ENCODE measurements at regions not wholly inside any gene's neighbourhood (a gene's known extent, or its start where the extent isn't known, plus 50 kb on each side); places are given as distances from the start of the nearest gene placed in this dataset.

DNA sequence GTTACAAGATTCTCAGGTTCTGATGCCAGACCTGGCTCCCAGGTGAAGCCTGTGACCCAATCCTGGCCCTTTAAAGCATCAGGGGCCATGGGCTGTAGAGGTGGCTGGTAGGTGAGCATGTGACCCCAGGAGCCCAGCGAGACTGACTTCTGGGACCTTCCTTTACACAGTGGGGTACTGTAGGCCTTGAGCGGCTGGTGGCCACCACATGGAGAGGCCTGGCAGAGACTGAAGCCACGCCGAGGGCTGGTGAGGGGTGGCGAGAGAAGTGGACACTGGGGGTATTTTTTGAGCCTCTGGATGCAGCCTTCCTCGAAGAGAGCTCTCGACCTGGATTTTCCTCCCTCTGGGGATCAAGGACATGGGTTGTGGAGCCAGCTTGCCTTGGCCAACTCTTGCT is 71.2 kb upstream of the ITGA11 start:
- no peak overlapping the region for H3K27ac Mint-ChIP-seq
- H3K4me1 Mint-ChIP-seq (ENCODE audit: low read depth): peaks cover 6% of the 10 kb centered on the region
- peaks cover 3% of the 10 kb centered on the region for H3K27me3 Mint-ChIP-seq (ENCODE audit: low read depth)
- DNase-seq: no peak
- CTCF ChIA-PET: interaction anchor here (0.6 to 2.3 kb wide), 2 partner anchors 47 to 56 kb away, joined by 3 to 7 read pairs; no protein-coding TSS in a partner anchor
- H3K4me3 Mint-ChIP-seq: no peak overlapping the region
- no peaks in the 10 kb centered on the region for H3K9me3 Mint-ChIP-seq
- no peaks in the 10 kb centered on the region for H3K36me3 Mint-ChIP-seq (ENCODE audit: low read depth)
- intact Hi-C loops (cut with micrococcal nuclease): no loop called here

DNA sequence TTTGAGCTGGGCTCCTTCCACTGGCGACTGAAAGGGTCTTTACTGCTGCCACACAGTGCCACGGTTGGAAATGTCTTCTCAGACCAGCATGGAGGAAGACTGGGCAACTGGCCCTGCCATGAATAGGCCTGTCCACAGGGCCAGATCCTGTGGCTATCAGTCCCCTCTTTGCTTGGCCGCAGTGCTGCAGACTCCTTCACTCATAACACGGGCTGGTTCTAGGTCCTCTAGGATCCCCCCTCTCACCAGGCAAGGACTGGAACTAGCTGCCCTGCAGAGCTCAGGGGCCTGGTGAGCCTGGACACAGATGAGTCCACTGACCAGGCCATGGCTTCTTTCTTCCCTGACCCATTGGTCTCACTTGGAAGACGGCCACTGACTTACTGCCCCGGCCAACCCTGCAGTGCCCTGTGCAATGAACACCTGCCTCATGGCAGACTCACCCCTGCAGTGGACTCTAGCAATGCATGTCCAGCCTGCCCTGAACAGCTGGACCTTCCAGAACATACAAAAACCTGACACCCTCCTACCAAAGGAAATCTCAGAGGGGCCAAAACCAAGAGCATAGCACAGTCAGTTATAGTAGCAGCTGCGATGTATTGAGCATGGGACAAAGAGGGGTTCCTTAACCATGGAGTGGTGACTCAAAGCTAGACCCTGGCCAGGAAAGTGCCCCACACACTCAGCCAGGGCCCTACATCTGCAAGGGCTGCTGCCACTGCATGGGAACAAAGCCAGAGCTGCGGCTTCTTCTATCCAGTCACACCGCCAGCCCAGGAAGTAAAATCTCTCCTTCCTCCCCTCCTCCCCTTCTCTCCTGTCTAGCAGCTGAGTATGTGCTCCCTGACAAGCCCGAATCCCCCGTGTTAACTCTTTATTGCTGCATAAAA is 72.1 kb upstream of the ITGA11 start:
- no peaks in the 10 kb centered on the region for H3K36me3 Mint-ChIP-seq (ENCODE audit: low read depth)
- H3K4me1 Mint-ChIP-seq (ENCODE audit: low read depth): peaks cover 6% of the 10 kb centered on the region
- CTCF ChIA-PET: interaction anchor here (0.6 to 2.3 kb wide), 4 partner anchors 19 to 198 kb away, joined by 3 to 7 read pairs (median 4); no protein-coding TSS in a partner anchor
- H3K4me3 Mint-ChIP-seq: peak overlapping the region; percentile 38
- no peaks in the 10 kb centered on the region for H3K9me3 Mint-ChIP-seq
- no peak overlapping the region for H3K27ac Mint-ChIP-seq
- DNase-seq: no peak
- peaks cover 3% of the 10 kb centered on the region for H3K27me3 Mint-ChIP-seq (ENCODE audit: low read depth)
- intact Hi-C loops (cut with micrococcal nuclease): no loop called here

DNA sequence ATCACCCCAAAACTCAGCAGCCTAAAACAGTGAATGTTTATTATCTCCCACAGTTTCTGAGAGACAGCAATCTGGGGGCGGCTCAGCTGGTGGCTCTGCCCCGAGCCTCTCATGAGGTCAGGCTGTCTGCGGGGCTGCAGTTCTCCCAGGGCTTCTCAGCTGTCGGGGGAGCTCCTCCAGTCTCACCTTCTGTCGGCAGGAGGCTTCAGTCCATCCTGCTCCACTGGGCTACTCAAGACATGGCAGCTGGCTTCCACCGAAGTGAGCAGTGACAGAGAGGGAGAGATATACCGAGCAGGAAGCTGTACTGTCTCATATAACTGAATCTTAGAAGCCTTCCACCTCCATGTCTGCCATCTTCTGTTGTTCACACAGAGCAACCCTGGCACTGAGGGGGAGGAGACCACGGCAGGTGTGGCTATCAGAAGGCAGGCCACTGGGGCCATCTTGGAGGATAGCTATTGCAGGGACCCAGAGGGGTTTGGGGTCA is 72.8 kb upstream of the ITGA11 start:
- DNase-seq: no peak

DNA sequence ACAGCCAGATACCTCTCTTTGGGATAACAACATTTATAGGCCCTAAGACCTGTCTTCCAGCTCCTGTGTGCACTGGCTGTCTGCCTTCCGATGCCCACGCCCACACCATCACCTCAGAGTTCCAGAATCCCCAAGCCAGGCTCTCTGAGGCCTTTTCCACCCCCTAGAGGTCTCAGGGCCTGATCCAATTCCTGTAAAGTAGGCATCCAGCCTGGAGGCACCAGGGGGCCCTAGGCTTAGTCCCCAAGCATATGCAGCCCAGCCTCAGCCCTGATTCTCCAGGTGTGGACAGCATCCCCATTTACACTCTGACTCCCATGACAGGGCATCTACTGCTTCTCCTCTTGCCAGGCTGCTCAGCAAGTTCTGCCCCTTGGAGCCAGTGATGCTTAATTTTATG is 72.7 kb upstream of the CORO2B start:
- no peaks in the 10 kb centered on the region for H3K36me3 Mint-ChIP-seq (ENCODE audit: low read depth)
- peaks cover 6% of the 10 kb centered on the region for H3K27me3 Mint-ChIP-seq (ENCODE audit: low read depth)
- CTCF ChIA-PET: no interaction called here
- intact Hi-C loops (cut with micrococcal nuclease): no loop called here
- no peak overlapping the region for H3K4me3 Mint-ChIP-seq
- no peaks in the 10 kb centered on the region for H3K9me3 Mint-ChIP-seq
- no peak overlapping the region for H3K27ac Mint-ChIP-seq
- no peak for DNase-seq
- peaks cover 6% of the 10 kb centered on the region for H3K4me1 Mint-ChIP-seq (ENCODE audit: low read depth)

More for the DNA sequence above, 72.8 kb upstream of the ITGA11 start:
- no peaks in the 10 kb centered on the region for H3K9me3 Mint-ChIP-seq
- H3K4me3 Mint-ChIP-seq: peak overlapping the region; percentile 38
- H3K4me1 Mint-ChIP-seq (ENCODE audit: low read depth): peaks cover 6% of the 10 kb centered on the region
- H3K27ac Mint-ChIP-seq: no peak overlapping the region
- CTCF ChIA-PET: interaction anchor here (0.9 to 2.3 kb wide), 3 partner anchors 18 to 198 kb away, joined by 3 to 7 read pairs (median 5); no protein-coding TSS in a partner anchor
- H3K27me3 Mint-ChIP-seq (ENCODE audit: low read depth): peaks cover 3% of the 10 kb centered on the region
- intact Hi-C loops (cut with micrococcal nuclease): no loop called here
- H3K36me3 Mint-ChIP-seq (ENCODE audit: low read depth): no peaks in the 10 kb centered on the region

DNA sequence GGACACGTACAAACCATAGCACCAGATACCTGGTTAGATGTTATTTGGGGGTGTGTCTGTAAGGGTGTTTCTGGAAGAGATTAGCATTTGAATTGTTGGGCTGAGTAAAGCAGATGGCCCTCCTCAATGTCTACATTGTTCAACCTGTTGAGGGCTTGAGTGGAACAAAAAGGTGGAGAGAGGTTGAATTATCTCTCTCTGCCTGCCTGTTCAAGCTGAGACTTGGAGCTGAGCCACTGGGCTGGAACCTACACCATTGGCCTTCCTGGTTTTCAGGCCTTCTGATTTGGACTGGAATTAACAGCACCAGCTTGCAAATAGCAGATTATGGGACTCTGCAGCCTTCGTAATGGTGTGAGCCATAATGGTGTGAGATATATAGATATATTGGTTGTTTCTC is 71.3 kb upstream of the CORO2B start:
- H3K36me3 Mint-ChIP-seq (ENCODE audit: low read depth): no peaks in the 10 kb centered on the region
- no peak overlapping the region for H3K4me3 Mint-ChIP-seq
- H3K4me1 Mint-ChIP-seq (ENCODE audit: low read depth): peaks cover 6% of the 10 kb centered on the region
- no peaks in the 10 kb centered on the region for H3K9me3 Mint-ChIP-seq
- CTCF ChIA-PET: no interaction called here
- intact Hi-C loops (cut with micrococcal nuclease): no loop called here
- H3K27ac Mint-ChIP-seq: no peak overlapping the region
- peaks cover 13% of the 10 kb centered on the region for H3K27me3 Mint-ChIP-seq (ENCODE audit: low read depth)
- DNase-seq: no peak

DNA sequence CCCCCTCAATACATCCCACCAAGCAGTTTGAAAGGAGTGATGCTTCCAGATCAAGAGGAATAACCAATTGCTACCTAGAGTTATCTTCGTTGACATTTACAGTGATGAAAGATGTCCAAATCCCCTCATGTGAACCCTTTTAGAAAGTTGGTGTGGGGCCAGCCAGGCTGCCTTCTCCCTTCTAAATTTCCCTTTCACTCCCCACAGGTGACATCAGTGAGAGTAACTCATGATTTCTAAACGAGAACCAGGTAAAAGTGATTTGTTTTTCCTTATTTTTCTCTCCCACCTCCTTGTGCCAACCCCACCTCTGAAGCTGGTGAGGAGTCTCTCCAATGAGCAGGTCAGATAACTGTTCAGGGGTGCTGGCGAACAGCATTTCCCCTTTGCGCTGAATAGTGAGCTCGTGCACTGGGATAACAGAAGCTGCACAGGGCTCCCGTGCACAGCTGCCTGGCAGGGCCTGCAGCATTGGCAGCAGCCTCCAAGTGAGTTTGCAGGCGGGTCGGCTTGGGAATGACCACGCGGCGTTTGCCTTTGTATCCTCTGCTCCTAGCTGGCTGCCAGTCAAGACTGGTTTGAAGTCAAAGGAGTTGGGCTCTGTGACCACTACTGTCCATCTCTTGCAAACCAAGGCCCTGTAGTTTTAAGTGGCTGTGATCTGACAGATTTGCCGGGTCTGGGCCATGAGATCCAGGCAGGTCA is 70.2 kb upstream of the CORO2B start:
- no peaks in the 10 kb centered on the region for H3K36me3 Mint-ChIP-seq (ENCODE audit: low read depth)
- H3K4me3 Mint-ChIP-seq: no peak overlapping the region
- no peak for DNase-seq
- intact Hi-C loops (cut with micrococcal nuclease): no loop called here
- peaks cover 15% of the 10 kb centered on the region for H3K27me3 Mint-ChIP-seq (ENCODE audit: low read depth)
- CTCF ChIA-PET: no interaction called here
- no peak overlapping the region for H3K27ac Mint-ChIP-seq
- H3K9me3 Mint-ChIP-seq: peaks cover 5% of the 10 kb centered on the region
- H3K4me1 Mint-ChIP-seq (ENCODE audit: low read depth): peaks cover 6% of the 10 kb centered on the region

DNA sequence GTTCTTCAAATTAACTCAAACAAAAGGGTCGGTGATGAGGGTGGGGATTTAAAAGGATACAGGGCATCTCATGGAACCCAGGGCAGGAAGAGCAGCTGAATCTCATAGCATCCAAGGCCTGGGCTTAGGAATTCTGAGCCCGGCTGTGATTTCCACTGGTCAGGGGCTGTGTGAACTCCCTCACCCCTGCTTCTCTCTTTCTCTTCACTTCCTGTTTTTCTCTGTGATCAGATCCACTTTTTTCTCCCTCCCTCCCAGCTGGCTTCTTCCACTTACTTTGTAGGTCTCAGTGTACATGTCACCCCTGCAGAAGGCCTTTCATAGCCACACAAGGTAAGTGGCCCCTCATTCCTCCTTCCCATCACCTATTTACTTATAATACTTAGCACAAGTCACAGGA is 68.2 kb upstream of the CORO2B start:
- intact Hi-C loops (cut with micrococcal nuclease): no loop called here
- CTCF ChIA-PET: interaction anchor here (0.7 kb wide), 1 partner anchor 152 kb away, joined by 4 read pairs; no protein-coding TSS in a partner anchor

DNA sequence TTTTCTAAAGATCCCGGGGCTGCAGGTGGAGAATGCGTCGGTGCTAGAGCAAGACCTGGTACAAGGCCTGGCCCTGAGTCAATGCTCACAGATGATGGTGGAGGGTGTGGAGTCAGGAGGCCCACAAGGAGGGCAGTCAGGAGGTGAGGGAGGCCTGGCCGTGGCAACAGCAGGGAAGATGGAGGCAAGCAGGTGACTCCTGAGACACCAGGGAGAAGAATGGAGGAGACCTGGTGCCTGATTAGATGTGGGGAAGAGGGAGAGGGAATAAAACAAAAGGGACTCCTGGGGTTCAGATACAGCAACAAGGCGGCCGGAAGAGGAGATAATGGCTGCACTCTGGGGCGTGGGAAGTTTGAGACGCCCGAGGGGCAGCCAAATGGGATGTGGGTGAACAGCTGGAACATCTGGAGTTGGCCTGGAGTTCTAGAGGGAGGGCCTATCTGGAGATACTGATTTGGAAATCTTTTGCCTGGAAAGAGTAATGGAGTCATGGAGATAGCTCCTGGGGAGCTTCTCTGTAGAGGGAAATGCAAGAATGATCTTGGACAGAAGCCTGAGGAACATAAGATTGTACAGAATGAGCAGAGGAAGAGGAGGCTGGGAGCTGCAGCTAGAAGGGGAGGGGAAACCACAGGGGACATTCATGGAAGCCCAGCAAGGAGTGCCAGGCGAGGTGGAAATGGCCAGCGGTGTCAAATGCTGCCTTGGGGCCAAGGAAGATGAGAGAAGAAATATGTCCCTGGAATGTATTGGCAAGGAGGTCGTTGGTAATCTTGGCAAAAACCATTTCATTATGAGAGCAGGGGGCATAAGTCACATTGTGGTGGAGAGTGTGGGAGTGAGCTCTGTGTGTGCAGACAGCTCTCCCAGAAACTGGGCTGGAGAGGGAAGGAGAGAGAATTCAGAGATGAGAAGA is 67.5 kb upstream of the CORO2B start:
- H3K27ac Mint-ChIP-seq: no peak overlapping the region
- H3K36me3 Mint-ChIP-seq (ENCODE audit: low read depth): no peaks in the 10 kb centered on the region
- no peaks in the 10 kb centered on the region for H3K4me1 Mint-ChIP-seq (ENCODE audit: low read depth)
- peaks cover 11% of the 10 kb centered on the region for H3K27me3 Mint-ChIP-seq (ENCODE audit: low read depth)
- H3K9me3 Mint-ChIP-seq: peaks cover 6% of the 10 kb centered on the region
- CTCF ChIA-PET: no interaction called here
- no peak for DNase-seq
- no peak overlapping the region for H3K4me3 Mint-ChIP-seq
- intact Hi-C loops (cut with micrococcal nuclease): no loop called here

More for the DNA sequence above, 68.2 kb upstream of the CORO2B start:
- H3K9me3 Mint-ChIP-seq: peaks cover 6% of the 10 kb centered on the region
- no peak for DNase-seq
- no peak overlapping the region for H3K27ac Mint-ChIP-seq
- peaks cover 11% of the 10 kb centered on the region for H3K27me3 Mint-ChIP-seq (ENCODE audit: low read depth)
- no peak overlapping the region for H3K4me3 Mint-ChIP-seq
- H3K4me1 Mint-ChIP-seq (ENCODE audit: low read depth): no peaks in the 10 kb centered on the region
- H3K36me3 Mint-ChIP-seq (ENCODE audit: low read depth): no peaks in the 10 kb centered on the region

DNA sequence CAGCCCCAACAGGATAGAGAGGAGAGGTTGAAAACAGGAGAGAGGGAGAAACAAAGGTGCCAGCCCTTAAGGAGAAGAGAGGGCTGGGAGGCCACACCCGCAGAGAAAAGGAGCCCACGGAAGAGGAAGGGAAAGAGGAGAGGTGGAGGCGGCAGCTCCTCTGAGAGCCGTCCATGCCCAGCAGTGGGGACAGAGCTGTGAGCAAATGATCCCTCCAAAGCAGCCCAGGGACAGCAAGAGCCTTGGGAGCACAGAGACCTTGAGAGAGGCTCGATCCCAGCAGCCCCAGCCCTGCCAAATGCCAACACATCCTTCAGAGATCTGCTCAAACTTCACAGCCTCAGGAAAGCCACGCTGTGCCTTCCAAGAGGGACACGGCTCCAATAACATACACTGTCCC is 66.7 kb upstream of the CORO2B start:
- no peaks in the 10 kb centered on the region for H3K4me1 Mint-ChIP-seq (ENCODE audit: low read depth)
- peaks cover 11% of the 10 kb centered on the region for H3K27me3 Mint-ChIP-seq (ENCODE audit: low read depth)
- intact Hi-C loops (cut with micrococcal nuclease): no loop called here
- H3K9me3 Mint-ChIP-seq: peaks cover 6% of the 10 kb centered on the region
- H3K4me3 Mint-ChIP-seq: no peak overlapping the region
- no peak overlapping the region for H3K27ac Mint-ChIP-seq
- CTCF ChIA-PET: no interaction called here
- no peaks in the 10 kb centered on the region for H3K36me3 Mint-ChIP-seq (ENCODE audit: low read depth)
- DNase-seq: no peak

DNA sequence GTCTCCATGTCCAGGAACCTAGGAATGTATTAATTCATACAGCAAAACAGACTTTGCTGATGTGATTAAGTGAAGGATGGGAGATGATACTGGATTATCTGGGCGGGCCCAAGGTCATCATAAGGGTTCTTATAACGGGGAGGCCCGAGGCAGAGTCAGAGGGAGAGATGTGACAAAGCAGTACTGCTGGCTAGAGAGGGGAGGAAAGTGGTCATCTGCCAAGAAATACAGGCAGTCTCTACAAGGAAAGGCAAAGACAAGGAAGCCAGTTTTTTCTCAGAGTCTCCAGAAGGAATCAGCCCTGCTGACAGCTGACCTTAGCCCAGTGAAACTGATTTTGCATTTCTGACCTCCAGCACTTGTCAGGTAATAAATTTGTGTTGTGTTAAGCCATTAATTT is 66.2 kb upstream of the CORO2B start:
- Mint-ChIP-seq H3K4me3 (no peak overlapping the region), H3K27ac (no peak overlapping the region), H3K27me3 (ENCODE audit: low read depth) (peaks cover 11% of the 10 kb centered on the region), H3K4me1 (ENCODE audit: low read depth) (no peaks in the 10 kb centered on the region), H3K36me3 (ENCODE audit: low read depth) (no peaks in the 10 kb centered on the region), H3K9me3 (peaks cover 6% of the 10 kb centered on the region)
- no peak for DNase-seq
- intact Hi-C loops (cut with micrococcal nuclease): no loop called here
- CTCF ChIA-PET: no interaction called here

DNA sequence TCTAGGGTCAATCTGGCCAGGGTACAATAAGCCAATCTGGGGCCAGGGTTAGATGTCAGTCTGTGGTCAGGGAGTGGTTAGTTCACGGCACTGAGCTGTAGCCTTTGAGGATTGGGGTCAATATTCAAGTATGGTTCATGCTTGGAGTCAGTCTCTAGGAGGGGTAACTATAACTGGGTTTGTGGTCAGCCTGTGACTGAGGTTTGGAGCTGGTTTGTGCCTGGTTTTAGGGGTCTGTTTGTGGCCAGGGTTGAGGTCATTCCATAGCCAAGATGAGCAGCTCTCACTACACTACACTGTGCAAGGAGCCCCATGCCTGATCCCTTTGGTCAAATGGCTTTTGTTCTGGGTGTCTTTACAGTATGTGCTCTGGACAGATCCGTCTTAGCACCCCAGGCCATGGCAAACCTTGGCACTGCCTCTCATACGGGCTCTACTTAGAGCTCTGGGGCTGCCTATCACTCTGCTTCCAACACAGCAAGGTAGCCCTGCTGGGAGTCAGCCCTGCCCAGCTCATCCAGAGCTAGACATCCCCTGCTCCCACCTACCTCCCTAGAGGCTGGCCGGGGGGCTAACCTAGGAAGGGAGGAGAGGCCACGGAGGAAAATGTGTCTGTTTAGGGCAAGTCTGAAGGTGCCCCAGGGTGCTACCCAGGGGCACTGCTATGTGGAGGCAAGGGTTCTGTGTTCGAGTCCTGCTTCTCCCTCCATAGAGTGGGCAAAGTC is 63.3 kb upstream of the CORO2B start:
- CTCF ChIA-PET: interaction anchor here (0.8 kb wide), 1 partner anchor 34 kb away, joined by 3 read pairs; no protein-coding TSS in a partner anchor
- no peaks in the 10 kb centered on the region for H3K36me3 Mint-ChIP-seq (ENCODE audit: low read depth)
- H3K4me1 Mint-ChIP-seq (ENCODE audit: low read depth): no peaks in the 10 kb centered on the region
- intact Hi-C loops (cut with micrococcal nuclease): no loop called here
- peaks cover 6% of the 10 kb centered on the region for H3K9me3 Mint-ChIP-seq
- DNase-seq: no peak
- H3K27me3 Mint-ChIP-seq (ENCODE audit: low read depth): peaks cover 14% of the 10 kb centered on the region
- no peak overlapping the region for H3K27ac Mint-ChIP-seq
- H3K4me3 Mint-ChIP-seq: no peak overlapping the region
